CD4-positive, alpha-beta T cell treated with Interleukin-15 for 1 hour (primary cell): ENCODE measurements at regions not wholly inside any gene's neighbourhood (a gene's known extent, or its start where the extent isn't known, plus 50 kb on each side); places are given as distances from the start of the nearest gene placed in this dataset.
"Not testable (repeated sequence)": the region's sequence is repeated elsewhere in the genome, so short reads cannot be mapped to it uniquely, and the experiment has no call there.

ENCODE experiments used
- DNase-seq: peaks from one replicate; pipeline ENCODE4 v3.0.0-alpha.2; 2020

- DNase-seq = no peak
Observed at GRCh38 chr7:65453341-65454030, 79.8 kb downstream of the ZNF92 start.

GRCh38 chr7:65454469-65454868 lies 80.8 kb downstream of the ZNF92 start:
- no peak for DNase-seq

GRCh38 chr7:65455050-65455449 lies 81.4 kb downstream of the ZNF92 start:
- not testable (repeated sequence) for DNase-seq

DNA sequence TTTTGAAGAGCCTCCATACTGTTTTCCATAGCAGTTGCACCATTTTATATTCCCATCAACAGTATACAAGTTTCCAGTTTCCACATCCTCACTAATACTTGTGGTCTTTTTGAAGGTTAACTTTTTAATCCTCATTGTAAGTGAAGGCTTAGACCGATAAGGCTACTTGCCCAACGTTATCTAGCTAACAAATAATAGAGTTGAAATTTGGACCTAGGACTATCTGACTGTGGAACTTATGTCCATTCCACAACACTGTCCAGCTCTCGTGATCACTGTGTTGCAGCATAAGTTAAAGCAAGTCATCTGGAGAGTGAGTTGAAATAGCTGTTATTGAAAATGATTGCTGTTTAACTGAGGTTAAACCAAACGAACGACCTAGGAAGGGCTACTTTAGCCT lies 84.0 kb downstream of the ZNF92 start:
- no peak for DNase-seq

- no peak for DNase-seq
Observed at GRCh38 chr7:65459438-65459837, 85.8 kb downstream of the ZNF92 start.

- no peak for DNase-seq
Observed at GRCh38 chr7:65462148-65462716, 88.6 kb downstream of the ZNF92 start.

GRCh38 chr7:65463184-65463583 lies 89.5 kb downstream of the ZNF92 start:
- no peak for DNase-seq

GRCh38 chr7:65469919-65470558 lies 96.4 kb downstream of the ZNF92 start:
- DNase-seq = not testable (repeated sequence)

- no peak for DNase-seq
Observed at GRCh38 chr7:65471587-65471986, 97.9 kb downstream of the ZNF92 start.

DNA sequence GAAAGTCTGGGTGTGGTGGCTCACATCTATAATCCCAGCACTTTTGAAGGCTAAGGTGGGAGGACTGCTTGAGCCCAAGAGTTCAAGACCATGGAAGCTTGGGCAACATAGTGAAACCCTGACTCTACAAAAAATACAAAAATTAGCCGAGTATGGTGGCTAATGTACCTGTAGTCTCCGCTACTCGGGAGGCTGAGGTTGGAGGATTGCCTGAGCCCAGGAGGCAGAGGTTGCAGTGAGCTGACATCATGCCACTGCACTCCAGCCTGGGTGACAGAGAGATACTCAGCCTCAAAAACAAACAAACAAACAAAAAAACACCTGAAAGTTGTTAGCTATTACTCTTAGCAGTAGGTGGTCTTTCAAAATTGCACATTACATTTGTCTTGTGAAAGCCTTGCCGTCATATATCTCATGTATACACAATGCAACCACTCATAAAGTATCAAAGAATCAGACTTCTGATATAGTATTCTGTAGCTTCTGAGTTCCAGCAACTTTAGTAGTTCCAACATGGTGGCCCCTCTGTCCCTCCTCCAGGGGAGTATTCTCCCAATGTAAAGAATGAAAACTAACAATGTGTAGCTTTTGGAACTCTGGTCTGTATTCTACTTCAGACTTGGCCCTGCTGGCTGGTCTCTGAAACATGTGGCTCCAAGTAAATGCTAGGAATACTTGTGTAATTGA lies 101.5 kb downstream of the ZNF92 start:
- DNase-seq = no peak

- DNase-seq = peak; percentile 78
Observed at GRCh38 chr7:65475734-65476319, 102.2 kb downstream of the ZNF92 start.

DNA sequence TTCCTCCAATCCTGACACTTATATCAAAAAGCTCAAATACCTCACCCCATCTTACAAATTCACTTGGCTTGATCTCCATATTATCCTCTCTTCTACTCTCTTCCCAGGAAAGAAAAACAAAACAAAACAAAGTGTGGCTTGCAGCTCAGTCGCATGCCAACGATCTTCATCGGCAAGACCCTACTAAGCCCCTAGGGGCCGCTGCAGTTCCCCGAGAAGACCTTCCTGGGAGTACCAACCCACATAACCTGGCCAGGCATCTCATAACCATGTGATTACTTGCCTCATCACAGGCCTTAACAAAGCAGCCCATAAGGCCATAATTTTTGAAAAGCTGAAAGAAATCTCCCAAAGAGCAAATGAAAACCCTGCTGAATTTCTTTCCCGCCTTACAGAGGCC lies 103.7 kb downstream of the ZNF92 start:
- no peak for DNase-seq

- no peak for DNase-seq
Observed at GRCh38 chr7:65489260-65489767, 115.7 kb downstream of the ZNF92 start.

- not testable (repeated sequence) for DNase-seq
Observed at GRCh38 chr7:65496697-65497096, 123.0 kb downstream of the ZNF92 start.

DNA sequence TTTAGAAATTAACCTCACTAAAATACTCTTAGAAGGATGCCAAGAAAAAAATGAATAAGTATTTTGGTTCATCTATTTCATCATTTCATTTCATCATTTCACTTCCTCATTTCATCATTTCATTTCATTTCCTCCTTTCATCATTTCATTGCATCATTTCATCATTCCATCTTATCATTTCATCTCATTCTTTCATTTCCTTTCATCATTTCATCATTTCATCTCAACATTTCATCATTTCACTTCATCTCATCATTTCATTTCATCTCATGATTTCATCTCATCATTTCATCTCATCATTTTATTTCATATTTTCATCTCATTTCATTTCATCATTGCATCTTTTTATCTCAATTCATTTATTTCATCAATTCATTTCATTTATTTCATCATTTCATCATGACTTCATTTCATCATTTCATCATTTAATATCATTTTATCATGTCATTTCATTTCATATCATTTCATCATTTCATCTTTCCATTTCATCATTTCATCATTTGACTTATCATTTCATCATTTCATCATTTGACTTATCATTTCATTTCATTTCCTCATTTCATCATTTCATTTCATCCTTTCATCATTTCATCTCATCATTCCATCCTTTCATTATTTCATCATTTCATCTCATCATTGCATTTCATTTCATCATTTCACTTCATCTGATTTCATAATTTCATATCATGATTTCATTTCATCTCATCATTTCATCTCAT lies 129.9 kb downstream of the ZNF92 start:
- DNase-seq = no peak

DNA sequence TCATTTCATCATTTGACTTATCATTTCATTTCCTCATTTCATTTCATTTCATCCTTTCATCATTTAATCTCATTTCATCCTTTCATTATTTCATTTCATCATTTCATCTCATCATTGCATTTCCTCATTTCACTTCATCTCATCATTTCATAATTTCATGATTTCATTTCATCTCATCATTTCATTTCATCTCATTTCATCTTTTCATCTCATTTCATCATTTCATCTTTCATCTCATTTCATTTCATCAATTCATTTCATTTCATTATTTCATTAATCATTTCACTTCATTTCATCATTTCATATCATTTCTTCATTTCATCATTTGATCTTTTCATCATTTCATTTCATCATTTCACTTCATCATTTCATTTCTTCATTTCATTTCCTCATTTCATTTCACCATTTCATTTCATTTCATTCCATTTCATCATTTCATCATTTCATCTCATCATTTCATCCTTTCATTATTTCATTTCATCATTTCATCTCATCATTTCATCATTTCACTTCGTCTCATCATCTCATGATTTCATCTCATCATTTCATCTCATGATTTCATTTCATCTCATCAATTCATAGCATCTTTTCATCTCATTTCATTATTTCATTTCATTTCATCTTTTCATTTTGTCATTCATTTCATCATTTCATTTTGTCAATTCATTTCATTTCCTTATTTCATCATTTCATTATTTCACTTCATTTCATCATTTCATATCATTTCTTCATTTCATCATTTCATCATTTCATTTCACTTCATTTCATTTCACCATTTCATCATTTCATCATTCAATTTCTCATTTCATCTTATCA lies 131.1 kb downstream of the ZNF92 start:
- DNase-seq = not testable (repeated sequence)

GRCh38 chr7:65505320-65505633 lies 131.6 kb downstream of the ZNF92 start:
- not testable (repeated sequence) for DNase-seq

- peak; percentile 13 for DNase-seq
Observed at GRCh38 chr7:65508581-65509367, 135.1 kb downstream of the ZNF92 start.

DNA sequence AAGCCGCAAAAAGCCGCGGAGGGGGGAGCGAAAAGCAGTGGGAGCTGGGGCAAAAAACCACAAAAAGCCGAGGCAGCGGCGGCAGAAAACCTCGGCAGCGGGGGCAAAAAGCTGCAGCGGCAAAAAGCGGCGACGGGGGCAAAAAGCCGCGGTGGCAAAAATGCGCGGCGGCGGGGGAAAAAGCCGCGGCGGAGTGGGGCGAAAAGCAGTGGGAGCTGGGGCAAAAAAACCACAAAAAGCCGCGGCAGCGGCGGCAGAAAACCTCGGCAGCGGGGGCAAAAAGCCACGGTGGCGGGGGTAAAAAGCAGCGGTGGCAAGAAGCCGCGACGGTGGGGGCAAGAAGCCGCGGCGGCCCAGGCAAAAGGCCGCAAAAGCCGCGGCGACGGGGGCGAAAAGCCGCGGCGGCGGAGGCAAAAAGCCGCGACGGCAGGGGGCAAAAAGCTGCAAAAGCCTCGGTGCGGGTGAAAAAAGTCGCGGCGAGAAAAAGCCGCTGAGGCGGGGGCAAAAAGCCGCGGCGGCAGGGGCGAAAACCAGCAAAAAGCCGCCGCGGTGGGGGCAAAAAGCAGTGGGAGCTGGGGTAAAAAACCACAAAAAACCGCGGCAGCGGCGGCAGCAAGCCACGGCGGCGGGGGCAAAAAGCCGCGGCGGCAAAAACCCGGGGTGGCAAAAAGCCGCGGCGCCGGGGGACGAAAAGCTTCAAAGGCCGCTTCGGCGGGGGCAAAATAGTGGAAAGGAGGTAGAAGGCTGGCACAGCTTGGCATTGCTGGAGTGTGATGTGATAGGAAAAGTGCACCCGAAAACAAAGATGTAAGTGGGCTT lies 135.9 kb downstream of the ZNF92 start:
- DNase-seq = peak; percentile 16

DNA sequence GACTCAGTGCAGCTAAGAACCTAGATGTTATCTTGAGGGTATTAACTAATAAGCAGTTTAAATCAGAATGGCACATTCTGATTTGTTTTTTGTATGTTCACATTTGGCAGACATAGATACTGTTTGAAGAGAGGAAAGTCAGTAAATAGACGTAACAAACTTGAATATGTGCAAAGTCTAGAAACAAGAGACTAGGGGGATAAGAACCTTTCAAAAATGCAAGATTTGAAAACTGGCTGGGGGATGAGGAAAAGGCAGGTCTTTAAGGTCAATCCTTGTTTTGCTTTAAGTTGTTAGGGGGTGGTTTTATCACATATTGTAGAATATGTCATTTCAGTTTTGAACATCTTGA lies 136.5 kb downstream of the ZNF92 start:
- DNase-seq = not testable (repeated sequence)
